Occipital lobe (tissue), 1 donor: ENCODE measurements at regions not wholly inside any gene's neighbourhood (a gene's known extent, or its start where the extent isn't known, plus 50 kb on each side); places are given as distances from the start of the nearest gene placed in this dataset.

Source experiments
- DNase-seq: peaks from one replicate; lab custom pipeline; 2025; lab: John Stamatoyannopoulos, UW

DNA sequence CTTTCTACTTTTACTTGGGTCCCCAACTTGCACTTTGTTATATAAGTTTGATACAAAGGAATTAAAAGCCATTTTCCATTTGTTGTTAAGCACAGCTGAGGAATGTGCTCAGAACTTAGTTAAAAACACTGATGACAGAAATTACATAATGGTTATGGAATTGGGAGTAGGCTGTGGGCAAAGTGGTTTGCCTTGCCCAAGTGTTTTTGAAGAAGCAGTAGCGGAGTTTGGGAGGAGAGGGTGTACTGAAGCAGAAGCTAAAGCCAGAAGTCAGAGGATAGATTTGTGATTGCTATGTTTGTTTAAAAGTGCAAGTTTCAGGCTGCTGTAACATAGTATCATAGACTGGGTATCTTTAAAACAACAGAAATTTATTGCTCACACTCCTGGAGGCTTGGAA, 391.8 kb downstream of the DUSP10 start:
- DNase-seq: no peak

- no peak for DNase-seq
Measured at GRCh38 chr1:221356693-221357092, 385.2 kb downstream of the DUSP10 start.

DNA sequence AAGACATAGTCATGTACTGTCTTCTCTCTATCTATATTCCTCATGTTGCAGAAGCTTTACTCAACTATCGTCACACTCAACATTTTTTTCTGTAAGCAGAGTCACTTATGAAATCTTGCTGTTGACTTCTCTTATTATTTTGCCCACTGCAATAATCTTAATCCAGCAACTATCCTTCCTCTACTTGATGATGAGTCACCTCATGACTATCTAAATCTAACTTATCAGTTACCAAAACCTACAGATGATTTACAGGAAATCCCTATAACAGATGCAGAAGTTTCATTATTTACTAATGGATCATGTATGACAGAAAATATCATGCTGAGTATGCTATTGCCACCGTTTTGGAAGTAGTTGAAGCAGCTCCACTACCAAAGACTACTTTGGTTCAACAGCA, 378.9 kb downstream of the DUSP10 start:
- no peak for DNase-seq

DNA sequence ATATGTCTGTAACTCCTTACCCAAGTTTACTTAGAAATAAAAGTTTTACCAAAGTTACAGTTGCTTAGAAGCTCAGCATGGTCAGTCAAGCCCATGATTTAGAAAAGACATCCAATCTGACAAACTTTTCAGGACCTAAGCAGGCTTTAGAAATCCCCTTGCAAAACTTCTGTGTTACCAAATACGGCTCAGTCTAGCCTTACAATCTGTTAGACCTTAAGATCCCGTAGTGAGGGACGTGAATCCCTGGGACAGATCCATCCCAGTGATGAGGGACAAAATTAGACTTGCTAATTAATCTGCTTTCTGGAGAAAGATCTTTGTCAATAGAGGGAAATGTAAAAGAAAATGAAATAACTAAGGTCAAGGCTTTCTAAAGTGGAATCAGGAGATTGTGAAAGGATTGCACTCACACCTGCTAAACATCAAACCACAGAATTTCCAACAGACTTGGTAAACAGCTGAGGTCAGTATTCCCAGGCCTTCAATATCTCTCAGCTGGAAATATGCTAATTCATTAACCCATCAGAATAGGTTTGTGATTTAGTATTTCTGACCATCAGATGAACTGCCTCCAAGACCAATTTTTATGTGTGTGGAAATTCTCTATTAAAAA, 375.3 kb downstream of the DUSP10 start:
- no peak for DNase-seq

DNA sequence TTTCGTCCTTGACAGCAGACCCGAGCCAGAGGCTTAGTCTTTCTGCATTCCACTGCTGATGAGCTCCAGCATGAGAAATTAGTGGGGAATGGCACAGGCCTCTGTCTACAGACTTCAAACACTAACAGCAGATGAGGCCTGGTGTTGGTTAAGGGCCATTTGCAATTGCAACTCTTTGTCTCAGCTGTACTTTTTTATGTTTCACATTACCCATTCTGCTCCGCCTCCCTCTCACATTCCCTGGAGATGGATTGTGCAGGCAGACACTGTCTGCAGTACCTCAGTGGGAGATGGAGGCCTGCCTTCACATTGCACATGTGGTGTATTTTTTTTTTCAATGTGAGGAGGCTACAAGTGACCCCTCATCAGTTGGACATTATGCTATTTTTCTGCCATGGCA, 370.2 kb downstream of the DUSP10 start:
- no peak for DNase-seq

- no peak for DNase-seq
Measured at GRCh38 chr1:221373795-221374194, 368.1 kb downstream of the DUSP10 start.

- no peak for DNase-seq
Measured at GRCh38 chr1:221376286-221376685, 365.6 kb downstream of the DUSP10 start.

DNA sequence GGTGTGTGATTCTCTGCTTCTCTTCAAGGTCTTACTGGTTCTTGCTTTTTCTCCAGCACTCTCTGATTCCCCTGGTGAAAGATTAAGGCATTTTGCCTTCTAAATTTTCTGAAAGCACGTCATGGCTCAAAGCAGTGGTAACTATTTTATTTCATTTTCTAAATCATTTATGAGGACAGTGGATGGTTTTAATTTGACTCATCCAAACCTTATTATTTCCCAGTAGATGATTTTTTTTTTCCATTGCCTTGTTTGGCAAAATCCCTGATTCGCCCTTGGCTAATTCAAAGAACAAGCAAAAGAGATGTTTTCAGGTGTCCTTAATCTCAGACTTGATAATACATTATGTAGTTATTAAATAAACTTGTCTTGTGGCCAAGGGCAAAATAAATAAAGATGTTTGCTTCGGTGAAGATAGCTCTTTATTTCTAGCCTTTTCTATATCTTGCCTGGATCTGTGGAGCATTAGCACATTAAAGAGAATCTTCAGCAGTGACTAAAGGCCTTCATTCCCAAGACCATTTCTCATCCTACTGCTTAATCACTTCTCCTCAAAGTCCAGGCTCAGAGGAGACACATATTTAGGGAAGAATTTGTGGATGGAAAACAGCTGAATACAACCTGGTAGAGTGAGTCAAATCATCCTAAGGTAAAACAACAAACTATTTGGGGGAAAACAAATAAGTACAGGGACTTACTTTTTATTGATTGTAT, 359.8 kb downstream of the DUSP10 start:
- DNase-seq: no peak

GRCh38 chr1:221392453-221392852, 349.4 kb downstream of the DUSP10 start:
- no peak for DNase-seq

DNA sequence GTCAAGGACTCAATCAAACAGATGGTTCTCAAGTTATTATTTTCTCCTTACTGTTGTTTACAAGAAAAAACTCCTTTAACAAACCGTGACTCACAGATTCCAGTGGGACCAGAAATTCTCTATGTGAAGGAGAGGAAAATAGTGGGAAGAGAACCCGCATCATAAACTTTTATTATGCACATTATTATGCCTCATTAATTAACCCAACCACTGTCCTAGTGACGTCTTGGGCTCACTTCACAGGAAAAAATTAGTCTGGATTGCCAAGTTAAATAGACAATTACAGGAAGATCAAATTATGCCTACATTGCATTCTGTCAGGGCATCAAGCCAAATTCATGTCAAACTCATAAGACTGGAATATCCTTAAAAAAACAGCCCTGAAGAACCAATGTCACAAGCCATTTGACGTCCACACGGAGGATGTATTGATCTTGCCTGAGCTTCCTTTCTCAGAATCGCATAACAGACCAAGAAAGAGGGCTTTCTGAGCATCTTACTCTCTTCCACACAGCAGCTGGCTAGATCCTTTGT, 347.8 kb downstream of the DUSP10 start:
- no peak for DNase-seq

- no peak for DNase-seq
Measured at GRCh38 chr1:221396526-221396925, 345.4 kb downstream of the DUSP10 start.

DNA sequence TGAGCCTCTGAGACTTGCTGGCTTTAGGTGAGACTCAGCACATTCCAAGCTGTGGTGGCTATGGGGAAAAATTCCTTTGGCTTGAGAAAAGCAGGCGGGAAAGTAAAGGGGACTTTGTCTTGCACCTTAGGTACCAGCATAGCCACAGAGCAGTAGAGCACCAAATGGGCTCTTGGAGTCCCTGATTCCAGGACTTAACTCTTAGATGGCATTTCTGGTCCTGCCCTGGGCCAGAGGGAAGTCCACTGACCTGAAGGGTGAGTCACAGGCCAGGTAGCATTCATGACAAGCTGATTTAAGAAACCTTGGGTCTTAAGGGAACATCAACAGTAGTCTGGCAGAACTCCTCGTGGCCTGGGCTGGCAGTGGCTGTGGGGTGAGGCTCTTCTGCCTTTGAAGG, 344.7 kb downstream of the DUSP10 start:
- no peak for DNase-seq

GRCh38 chr1:221397606-221398005, 344.3 kb downstream of the DUSP10 start:
- no peak for DNase-seq

DNA sequence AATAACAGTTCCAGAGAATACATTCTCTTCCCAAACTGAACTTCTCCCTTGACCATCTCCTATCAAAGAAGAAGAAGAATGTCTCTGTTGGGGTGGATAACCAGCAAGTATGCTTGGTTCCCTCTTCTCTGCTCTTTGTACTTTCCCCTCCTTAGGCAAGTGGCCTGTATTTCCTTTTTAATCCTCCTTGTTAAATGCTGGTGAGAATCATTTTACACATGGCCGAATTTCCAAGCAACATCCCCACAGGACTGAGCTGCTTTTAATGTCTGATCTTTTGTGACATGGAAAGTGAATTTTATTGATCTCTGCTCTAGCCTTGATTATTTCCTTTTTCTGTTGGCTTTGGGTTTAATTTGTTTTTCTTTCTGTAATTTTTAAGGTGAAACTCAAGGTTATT, 336.7 kb downstream of the DUSP10 start:
- no peak for DNase-seq

DNA sequence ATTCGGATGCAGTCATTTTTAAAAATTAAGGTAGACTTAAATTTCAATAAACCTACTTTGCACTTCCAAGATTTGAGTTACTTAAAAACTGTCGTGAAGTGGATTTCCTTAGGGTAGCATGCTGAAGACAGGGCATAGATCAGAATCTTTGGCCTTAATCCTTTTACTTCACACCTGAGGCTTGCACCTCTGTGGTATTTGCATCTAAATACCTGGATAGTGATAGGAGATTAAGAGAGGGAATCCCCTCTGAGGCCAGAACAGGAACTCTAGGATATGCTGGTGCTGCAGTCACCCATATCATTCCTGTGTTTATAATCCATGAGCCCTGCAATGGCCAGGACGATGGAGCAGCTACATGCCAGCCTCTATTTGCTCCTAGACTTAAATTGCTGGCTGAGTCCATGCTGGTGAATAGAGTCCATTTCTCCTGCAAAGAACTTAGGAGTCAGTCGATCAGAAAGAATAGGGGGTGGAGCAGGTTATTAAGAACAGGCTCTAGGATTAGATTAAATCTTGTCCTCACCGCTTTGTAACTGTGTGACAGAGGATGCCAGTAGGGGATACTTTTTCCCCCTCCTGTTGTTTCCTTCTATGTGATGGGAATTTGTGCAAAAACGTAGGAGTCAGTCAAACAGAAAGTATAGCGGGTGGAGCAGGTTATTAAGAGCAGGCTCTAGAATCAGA, 333.6 kb downstream of the DUSP10 start:
- DNase-seq: no peak

DNA sequence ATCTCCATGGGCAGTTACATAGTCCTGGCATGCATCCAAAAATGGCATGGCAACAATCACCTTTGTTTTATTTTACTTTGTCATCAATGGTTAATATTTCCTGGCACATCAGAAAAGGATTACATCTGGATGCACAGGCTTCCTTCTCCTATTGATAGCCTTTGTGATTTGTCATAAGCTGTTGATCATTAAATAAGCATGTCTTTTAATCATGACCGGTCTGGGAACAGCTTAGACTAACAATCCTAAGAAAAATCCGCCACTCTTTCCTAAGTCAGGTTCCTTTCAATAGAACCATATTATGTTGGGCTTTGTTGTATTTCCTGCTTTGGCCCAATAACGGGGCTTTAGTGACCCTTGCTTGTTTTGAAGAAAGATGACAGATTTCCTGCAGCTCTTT, 330.6 kb downstream of the DUSP10 start:
- DNase-seq: no peak

GRCh38 chr1:221414772-221415539, 326.9 kb downstream of the DUSP10 start:
- DNase-seq: no peak

- no peak for DNase-seq
Measured at GRCh38 chr1:221415651-221416050, 326.2 kb downstream of the DUSP10 start.

- DNase-seq: no peak
Measured at GRCh38 chr1:221416142-221416541, 325.7 kb downstream of the DUSP10 start.

DNA sequence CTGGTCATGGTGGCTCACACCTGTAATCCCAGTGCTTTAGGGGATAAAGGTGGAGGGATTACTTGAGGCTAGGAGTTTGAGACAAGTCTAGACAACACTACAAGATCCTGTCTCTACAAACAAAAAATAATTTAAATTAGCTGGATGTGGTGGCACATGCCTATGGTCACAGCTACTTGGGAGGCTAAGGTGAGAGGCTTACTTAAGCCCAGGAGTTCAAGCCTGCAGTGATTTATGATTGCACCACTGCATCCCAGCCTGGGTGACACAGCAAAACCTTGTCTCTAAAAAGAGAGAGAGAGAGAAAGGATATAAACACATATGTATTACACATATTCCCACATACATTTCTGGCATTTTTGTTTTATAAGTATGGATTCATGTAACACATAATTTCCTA, 325.2 kb downstream of the DUSP10 start:
- no peak for DNase-seq

GRCh38 chr1:221418346-221418745, 323.5 kb downstream of the DUSP10 start:
- DNase-seq: no peak
